Gastroesophageal sphincter (tissue), 3 donors: ENCODE measurements at regions not wholly inside any gene's neighbourhood (a gene's known extent, or its start where the extent isn't known, plus 50 kb on each side); places are given as distances from the start of the nearest gene placed in this dataset.

Experiments used
- EP300 ChIP-seq: sonication (generic); formaldehyde crosslinking; IDR thresholded peaks from one replicate; pipeline ENCODE4 v1.6.1; 2017; ENCODE audit warnings: antibody characterized with exemption, mild to moderate bottlenecking
- POLR2A ChIP-seq, 2 donors: fragments of 450-650 bp; IDR thresholded peaks; one replicate each; pipeline ENCODE4 v1.6.1; 2017; ENCODE audit warnings: antibody characterized with exemption in 2 of 2, mild to moderate bottlenecking in 2 of 2, moderate library complexity in 1 of 2
- TF ChIP-seq, protein P1 (sequence below), 4 experiments: fragments of 200-600 bp in 2 of 4; fragments of 450-650 bp in 2 of 4; sonication (generic) in 1 of 4; IDR thresholded peaks; one replicate each; pipeline ENCODE4 v1.5.1; 2017 to 2019; ENCODE audit warnings: antibody characterized with exemption in 4 of 4, mild to moderate bottlenecking in 2 of 4, moderate library complexity in 2 of 4

DNA sequence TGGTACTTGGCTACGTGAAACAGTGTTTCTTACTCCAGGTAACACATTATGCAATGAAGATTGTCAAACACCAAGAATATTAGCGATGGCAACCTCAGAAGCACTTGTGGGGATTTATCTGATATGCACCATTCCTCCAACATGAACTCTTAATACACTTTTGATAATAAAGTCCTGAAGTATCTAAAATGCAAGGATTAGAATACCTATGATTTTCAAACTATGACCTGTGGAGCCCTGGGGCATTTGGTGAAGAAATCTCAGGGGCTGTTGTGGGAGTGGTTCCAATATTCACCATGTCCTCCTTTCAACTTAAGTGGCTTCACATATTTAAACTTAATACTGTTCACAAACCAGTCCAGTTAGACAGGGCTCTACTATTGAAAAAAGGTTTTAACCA lies 214.6 kb upstream of the POU5F2 start:
- TF ChIP-seq, protein P1, sequence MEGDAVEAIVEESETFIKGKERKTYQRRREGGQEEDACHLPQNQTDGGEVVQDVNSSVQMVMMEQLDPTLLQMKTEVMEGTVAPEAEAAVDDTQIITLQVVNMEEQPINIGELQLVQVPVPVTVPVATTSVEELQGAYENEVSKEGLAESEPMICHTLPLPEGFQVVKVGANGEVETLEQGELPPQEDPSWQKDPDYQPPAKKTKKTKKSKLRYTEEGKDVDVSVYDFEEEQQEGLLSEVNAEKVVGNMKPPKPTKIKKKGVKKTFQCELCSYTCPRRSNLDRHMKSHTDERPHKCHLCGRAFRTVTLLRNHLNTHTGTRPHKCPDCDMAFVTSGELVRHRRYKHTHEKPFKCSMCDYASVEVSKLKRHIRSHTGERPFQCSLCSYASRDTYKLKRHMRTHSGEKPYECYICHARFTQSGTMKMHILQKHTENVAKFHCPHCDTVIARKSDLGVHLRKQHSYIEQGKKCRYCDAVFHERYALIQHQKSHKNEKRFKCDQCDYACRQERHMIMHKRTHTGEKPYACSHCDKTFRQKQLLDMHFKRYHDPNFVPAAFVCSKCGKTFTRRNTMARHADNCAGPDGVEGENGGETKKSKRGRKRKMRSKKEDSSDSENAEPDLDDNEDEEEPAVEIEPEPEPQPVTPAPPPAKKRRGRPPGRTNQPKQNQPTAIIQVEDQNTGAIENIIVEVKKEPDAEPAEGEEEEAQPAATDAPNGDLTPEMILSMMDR (IDR thresholded peaks at IDR 0.05): no peak
- TF ChIP-seq EP300 (no peak), POLR2A (IDR thresholded peaks at IDR 0.05) (no peak)
